Right lobe of liver (tissue), 4 donors: ENCODE measurements at regions not wholly inside any gene's neighbourhood (a gene's known extent, or its start where the extent isn't known, plus 50 kb on each side); places are given as distances from the start of the nearest gene placed in this dataset.

Experiments used
- CTCF ChIP-seq, 4 donors: fragments of 200-600 bp in 3 of 4; fragments of 450-650 bp in 1 of 4; IDR thresholded peaks; one replicate each; pipeline versions ENCODE4 v1.5.1 to v1.8.0; 2016 to 2022; ENCODE audit warnings: antibody characterized with exemption in 4 of 4, mild to moderate bottlenecking in 2 of 4
- POLR2A ChIP-seq: fragments of 450-650 bp; IDR thresholded peaks from one replicate; pipeline ENCODE4 v1.6.1; 2017; ENCODE audit warnings: antibody characterized with exemption, mild to moderate bottlenecking
- donor health status: DM: no; HTN: no; CAD: no.
- donor health status: DM: no; HTN: no; CAD: no.
- donor health status: DM: no; HTN: yes; CAD: no.

DNA sequence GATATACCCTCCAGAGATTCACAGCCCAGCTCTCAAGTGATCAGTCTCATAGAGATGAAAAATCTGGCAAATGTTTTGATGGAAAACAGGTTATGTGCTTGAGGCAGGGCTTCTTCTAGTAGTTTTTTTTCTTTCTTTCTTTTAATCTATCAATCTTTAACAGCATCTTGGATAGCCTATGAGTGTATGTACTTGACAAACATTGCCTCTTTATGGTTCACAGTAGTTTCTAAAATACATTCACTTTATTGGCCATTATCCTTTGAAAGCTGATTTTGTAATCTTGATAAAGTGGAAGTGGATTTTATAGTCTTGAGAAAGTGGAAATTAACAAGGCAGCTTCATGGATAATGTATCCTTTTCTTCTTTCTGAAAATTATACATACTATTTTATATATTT lies 51.4 kb upstream of the IL1R1 start:
- TF ChIP-seq CTCF (IDR thresholded peaks at IDR 0.05) (no peak), POLR2A (no peak)
